GM18505 (cell line): ENCODE measurements at regions not wholly inside any gene's neighbourhood (a gene's known extent, or its start where the extent isn't known, plus 50 kb on each side); places are given as distances from the start of the nearest gene placed in this dataset.

Experiments
- ATAC-seq: cut with Tn5 transposase; IDR thresholded peaks from one replicate; pipeline ENCODE4 v1.9.1; 2021; ENCODE audit not compliant: unreplicated experiment
- POLR2A ChIP-seq: IDR thresholded peaks from 4 replicates; pipeline ENCODE4 v1.6.1; 2011; ENCODE audit warnings: borderline replicate concordance; ENCODE audit not compliant: insufficient read depth, insufficient read length; ENCODE audit errors: extremely low read depth

DNA sequence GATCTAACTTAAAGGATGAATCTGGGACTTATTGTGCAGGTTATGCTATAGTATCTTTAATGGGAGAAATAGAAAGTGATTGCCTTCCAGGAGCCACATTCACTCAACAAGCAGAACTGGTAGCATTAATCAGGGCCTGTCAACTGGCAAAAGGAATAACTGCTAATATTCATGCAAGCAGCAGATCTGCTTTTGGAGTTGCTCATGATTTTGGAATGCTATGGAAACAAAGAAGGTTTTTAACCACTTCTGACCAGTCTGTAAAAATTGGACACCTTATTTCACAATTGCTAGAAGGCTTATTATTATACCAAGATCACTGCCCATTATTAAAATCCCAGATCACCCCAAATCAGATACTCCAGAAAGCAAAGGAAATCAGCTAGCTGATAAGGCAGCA is 200.4 kb downstream of the MREG start:
- no peak for TF ChIP-seq POLR2A
- ATAC-seq: no peak

DNA sequence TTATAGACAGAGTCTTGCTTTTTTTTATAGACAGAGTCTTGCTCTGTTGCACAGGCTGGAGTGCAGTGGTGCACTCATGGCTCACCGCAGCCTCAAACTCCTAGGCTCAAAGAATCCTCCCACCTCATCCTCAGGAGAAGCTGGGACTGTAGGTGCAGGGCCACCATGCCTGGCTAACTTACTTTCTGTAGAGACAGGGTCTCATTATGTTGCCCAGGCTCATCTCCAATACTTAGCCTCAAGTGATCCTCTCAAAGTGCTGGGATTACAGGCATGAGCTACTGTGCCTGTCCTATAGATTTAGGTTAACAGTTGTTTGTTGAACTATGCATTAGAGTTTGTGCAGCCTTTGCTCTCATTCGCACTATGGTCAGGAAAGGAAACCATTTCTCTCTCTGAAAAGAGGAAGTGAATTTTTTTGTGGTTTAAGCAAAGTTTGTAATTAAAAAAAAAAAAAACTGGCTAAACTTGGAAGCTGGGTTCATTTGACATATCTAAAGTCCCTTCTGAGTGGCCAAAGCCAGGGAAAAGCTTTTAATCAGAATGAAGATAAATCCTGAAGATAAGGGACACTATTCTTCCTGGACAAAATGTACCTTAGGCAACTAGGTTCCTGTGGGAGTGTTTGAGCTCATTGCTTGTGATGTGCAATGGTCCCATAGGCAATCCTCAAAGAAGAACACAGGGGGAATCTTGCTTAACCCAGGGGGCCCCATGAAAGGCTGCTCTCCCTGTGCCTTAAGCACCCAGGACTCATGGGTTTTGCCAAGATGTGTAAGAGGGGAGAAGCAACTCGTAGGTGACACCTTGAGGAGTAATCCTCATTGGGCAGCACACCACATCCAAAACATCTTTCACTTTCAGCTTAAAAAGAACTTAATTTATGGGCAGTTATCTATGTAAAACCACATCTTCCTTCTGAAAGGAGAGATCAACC is 201.7 kb downstream of the MREG start:
- peak; percentile 95 for ATAC-seq

GRCh38 chr2:215811003-215811402 is 202.3 kb downstream of the MREG start:
- ATAC-seq: peak; percentile 50
- no peak for TF ChIP-seq POLR2A

More for the DNA sequence above, 201.7 kb downstream of the MREG start:
- no peak for TF ChIP-seq POLR2A

DNA sequence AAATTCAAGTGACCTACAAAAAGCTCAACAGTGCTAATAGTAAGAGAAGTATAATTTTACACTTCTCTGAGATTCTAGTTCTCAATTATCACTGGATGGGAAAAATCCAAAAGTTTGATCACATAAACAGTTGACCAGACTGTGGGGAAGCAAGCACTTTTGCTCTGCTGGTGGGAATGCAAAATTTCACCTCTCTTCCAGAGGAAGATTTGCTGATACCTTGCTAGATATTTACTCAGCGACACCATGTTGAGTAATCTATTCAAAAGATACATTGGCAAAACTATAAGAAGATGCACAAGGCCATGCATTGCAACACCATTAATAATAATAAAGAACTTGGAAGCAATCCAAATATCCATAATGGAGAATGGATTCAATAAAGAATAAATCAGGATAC is 204.4 kb downstream of the MREG start:
- TF ChIP-seq POLR2A: no peak
- no peak for ATAC-seq

DNA sequence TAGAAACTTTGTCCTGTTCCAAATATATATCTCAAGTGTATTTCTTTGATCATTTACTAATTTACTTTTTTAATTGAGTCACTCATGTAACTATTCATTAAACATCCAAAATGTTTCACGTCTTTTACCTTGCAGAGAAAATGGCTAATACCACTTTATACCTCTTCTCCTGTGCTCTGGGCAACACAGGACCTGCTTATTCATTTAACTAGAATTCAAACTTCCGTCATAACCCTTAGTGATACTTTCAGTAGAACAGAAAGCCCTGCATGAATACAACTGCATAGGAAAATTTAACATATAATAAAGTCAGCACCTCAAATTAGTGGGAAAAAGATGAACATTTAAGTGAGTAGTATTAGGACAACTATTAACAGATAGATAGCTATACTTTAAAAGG is 205.2 kb downstream of the MREG start:
- TF ChIP-seq POLR2A: no peak
- no peak for ATAC-seq

DNA sequence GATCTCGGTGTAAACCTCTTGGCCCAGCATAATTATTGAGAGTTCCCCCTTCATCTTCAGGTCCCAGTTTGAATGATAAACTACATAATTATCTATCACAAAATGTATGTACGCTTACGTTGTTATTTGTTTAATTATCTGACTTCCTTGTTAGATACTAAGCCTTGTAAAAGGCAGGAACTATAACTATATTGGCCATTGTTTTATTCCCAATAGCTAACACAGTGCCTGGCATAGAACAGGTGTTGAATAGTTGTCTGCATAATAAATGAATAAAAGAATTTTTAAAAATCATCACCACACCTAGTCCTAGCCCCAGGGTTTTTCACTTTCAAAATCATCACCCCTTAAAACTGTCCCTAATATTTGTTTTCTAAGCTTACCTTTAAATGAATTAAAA is 207.9 kb downstream of the MREG start:
- no peak for ATAC-seq
- TF ChIP-seq POLR2A: no peak

DNA sequence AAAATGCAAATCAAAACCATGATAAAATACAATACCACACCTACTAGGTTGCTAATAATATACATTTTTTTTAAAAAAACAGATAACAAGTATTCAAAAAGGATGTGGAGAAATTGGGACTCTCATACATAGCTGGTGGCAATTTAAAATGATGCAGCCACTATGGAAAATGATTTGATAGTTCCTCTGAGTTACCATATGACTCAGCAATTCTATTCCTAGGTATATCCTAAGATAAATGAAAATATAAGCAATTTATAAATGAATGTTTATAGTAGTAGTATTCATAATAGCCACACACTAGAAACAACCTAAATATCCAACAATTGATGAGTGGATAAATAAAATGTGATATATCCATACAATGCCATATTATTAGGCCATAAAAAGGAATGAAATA is 210.2 kb downstream of the MREG start:
- TF ChIP-seq POLR2A: no peak
- ATAC-seq: no peak

DNA sequence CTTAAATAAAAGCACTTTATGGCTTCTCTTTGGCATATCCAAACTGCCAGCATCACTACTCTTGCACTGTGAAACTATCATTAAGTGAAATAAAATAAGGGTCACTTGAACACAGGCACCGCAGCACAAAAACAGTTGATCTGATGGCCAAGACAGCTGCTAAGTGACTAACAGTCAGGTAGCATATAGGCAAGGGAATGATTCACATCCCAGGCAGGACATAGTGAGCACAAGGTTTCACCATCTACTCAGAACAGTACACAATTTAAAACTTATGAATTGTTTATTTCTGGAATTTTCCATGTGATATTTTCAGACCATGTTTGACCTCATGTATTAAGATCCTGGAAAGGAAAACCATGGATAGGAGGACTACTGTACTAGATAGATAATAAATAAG is 214.2 kb downstream of the MREG start:
- TF ChIP-seq POLR2A: no peak
- no peak for ATAC-seq

DNA sequence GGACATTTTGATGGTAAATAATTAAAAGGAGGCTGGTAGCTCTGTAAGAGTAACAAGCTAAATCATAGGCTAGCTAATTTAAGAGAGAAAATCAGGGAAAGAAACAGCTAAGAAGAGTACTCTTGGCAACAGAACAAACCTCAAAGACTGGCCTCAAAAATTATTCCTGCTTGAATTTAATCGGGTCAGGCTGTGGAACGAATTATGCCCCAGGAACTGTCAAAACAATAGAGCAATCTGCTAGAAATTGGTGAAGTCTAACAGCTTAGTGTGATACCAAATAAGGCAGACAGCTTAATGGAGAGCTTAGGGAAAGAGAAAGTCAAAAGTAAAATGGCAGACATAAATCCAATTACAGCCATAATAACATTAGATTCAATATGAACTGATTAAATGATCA is 215.7 kb downstream of the MREG start:
- ATAC-seq: no peak
- TF ChIP-seq POLR2A: no peak

DNA sequence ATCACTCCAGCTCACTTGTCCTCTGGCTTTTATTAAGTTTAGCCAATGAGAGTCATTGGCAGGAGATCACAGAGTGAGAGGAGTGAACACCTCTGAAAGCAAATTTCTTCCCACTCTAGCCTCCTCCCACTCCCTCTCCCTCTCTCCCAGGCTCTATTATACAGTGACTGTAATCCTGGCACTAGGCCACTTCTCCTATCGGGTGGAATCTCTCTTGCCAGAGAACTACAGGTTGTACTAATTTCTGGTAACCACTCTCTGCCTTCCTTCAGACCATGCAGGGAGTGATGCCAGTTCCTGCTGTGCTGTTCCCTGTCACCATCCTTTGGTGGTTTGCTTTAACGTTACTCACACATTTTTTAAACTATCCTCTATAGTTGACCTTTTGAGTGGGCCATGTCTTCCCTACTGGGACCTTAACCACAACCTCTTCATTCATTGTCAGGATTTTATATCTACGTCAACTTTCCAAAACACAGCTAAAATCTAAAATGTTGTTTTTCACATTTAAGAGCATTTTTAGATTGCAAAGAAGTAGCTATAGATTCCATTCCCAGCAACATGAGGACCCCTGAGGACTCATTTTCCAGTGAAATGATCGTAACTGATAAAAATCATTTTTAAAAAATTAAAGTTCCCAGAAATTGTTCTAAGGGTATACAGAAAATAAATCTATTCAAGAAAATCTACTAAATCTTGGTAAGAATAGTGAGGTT is 217.1 kb downstream of the MREG start:
- no peak for TF ChIP-seq POLR2A
- no peak for ATAC-seq

DNA sequence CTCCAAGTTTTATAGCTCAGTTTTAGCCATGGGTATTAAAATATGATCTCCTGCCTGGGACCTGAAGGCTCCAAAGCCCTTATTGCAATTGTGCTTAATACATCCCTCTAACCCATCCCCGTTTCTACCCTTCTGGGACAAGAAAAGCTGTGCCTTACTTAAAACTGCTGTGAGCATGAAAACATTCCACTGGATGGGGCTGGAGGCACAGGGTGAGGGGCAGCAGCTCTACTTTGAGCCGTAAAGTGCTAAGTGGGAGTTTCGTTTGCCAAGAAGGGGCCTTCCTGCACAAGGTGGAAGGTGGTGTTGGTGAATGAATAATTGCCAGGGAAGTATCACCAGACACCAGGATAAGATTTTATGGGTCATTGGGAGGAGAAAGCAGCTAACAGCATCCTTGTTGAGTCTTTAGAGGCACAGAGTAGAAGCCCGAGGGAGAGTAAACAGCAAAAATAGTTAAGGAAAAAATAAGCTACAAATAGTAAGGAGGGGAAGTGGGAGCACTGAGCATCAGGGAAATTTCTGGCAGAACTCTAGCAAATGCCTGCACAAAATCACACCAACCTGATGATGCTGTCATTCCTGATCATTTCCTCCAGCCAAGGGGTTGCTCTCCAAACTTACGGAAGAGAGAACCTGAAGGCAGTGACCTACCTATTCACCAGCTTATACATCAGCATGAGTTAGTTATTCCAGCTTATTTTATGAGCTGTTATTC is 218.4 kb downstream of the MREG start:
- ATAC-seq: no peak
- TF ChIP-seq POLR2A: no peak

DNA sequence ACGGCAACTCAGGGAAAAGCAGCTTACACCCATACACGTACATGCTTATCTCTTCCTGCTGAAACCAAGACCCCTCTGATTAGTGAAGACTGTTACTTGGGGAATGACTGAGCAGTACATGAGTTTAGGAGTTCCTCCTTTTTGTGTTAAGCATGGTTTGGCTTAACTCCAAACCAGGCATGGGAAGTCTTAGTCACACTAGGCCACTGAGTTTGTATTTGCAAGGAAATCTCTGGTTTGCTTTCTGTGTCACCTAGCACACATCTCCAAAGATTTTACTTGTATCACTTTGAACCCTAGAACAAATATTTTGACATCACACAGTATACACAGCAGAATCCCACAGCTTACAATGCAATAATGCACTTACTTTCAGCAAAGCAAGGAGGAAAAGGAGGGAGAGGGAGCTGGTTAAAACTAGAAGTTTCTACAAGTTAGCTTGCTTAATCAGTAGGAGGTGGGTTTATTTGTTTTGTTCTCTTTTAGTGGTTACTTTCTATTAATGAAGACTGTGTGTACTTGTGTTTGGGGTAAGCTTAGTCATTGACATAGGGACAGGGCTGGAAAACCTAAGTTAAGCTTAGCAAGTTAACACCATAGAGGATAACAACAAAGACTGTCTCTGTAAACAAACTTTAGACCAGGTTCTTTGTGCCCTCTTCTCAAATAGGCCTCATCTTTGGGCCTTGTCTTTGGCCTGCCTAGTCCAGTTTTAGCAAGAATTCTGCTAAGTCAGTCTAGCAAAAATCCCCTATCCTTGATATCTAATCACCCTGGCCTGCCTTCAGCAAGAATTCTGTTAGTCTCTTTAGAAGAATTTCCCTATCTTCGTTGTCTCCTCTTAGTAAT is 219.4 kb downstream of the MREG start:
- peak; percentile 87 for ATAC-seq
- TF ChIP-seq POLR2A: no peak
